ENCODE measurements at regions not wholly inside any gene's neighbourhood (a gene's known extent, or its start where the extent isn't known, plus 50 kb on each side); places are given as distances from the start of the nearest gene placed in this dataset.

DNA sequence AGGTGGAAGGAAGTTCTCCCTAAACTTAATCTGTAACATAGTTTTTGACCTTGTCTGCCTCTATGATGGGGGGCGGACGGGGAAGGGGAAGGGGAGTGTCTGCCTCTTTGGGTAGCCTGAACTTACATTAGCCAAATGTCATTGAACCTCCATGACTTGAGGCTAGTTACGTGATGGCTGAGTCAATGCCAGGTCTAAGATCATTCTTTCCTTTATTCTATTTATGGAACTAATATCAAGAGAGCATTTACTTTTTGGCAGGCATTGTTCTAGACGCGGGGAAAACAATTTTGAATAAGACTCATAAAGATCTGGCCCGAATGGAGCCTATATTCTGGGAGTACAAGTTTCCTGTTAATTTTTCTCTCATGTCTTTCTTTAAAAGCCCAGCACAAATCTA is 340.7 kb upstream of the C2CD4B start:
- POLR2A ChIA-PET = no interaction called here
- Mint-ChIP-seq H3K36me3 (ENCODE audit: insufficient read depth, unreplicated experiment) (no peaks in the 10 kb centered on the region), H3K4me3 (ENCODE audit: unreplicated experiment) (no peak overlapping the region), H3K27me3 (ENCODE audit: insufficient read depth, unreplicated experiment) (no peaks in the 10 kb centered on the region), H3K9me3 (ENCODE audit: unreplicated experiment) (no peaks in the 10 kb centered on the region), H3K27ac (ENCODE audit: low read depth, unreplicated experiment) (no peak overlapping the region), H3K4me1 (ENCODE audit: insufficient read depth, unreplicated experiment) (peaks cover 15% of the 10 kb centered on the region)
- CTCF ChIA-PET = no interaction called here
- intact Hi-C loops (cut with micrococcal nuclease) = no loop called here
- BruUV-seq (replicated peaks) = no TSS peak
- TF ChIP-seq, protein P1, sequence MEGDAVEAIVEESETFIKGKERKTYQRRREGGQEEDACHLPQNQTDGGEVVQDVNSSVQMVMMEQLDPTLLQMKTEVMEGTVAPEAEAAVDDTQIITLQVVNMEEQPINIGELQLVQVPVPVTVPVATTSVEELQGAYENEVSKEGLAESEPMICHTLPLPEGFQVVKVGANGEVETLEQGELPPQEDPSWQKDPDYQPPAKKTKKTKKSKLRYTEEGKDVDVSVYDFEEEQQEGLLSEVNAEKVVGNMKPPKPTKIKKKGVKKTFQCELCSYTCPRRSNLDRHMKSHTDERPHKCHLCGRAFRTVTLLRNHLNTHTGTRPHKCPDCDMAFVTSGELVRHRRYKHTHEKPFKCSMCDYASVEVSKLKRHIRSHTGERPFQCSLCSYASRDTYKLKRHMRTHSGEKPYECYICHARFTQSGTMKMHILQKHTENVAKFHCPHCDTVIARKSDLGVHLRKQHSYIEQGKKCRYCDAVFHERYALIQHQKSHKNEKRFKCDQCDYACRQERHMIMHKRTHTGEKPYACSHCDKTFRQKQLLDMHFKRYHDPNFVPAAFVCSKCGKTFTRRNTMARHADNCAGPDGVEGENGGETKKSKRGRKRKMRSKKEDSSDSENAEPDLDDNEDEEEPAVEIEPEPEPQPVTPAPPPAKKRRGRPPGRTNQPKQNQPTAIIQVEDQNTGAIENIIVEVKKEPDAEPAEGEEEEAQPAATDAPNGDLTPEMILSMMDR (IDR thresholded peaks at IDR 0.05; ENCODE audit: unreplicated experiment) = no peak
- no peak for DNase-seq (ENCODE audit: unreplicated experiment)

DNA sequence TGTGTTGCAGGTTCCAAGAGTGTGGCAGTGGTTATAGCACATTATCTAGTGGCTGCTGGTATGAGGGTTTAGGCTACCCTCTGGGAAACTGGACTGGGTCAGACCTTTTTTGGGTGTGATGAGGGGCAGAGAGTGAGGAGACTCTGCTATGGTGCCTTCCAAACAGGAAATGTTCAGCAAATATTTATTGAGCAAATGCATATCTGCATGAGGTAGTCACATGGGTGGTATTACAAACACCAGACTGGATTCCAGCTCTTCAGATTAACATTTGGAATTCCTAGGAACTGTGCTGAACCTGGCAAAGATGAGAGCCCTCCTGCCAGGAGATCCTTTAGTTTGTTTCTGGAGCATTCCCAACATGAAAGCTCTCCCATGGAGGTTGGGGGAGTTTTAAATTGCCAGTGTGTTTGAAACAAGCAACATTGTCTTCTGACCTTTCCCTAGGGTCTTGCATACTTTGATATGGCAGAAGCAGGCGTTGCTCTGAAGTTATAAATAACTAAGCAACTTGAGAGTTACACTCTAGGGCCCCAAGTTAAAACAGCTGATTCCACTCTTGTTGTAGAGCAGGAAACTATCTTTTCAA is 341.2 kb upstream of the C2CD4B start:
- Mint-ChIP-seq H3K9me3 (ENCODE audit: unreplicated experiment) (no peaks in the 10 kb centered on the region), H3K4me3 (ENCODE audit: unreplicated experiment) (no peak overlapping the region), H3K36me3 (ENCODE audit: insufficient read depth, unreplicated experiment) (no peaks in the 10 kb centered on the region), H3K4me1 (ENCODE audit: insufficient read depth, unreplicated experiment) (peaks cover 15% of the 10 kb centered on the region), H3K27me3 (ENCODE audit: insufficient read depth, unreplicated experiment) (no peaks in the 10 kb centered on the region), H3K27ac (ENCODE audit: low read depth, unreplicated experiment) (no peak overlapping the region)
- POLR2A ChIA-PET = no interaction called here
- peak; percentile 2 for DNase-seq (ENCODE audit: unreplicated experiment)
- no TSS peak for BruUV-seq (replicated peaks)
- CTCF ChIA-PET = no interaction called here
- intact Hi-C loops (cut with micrococcal nuclease) = no loop called here
- TF ChIP-seq, protein P1 (IDR thresholded peaks at IDR 0.05; ENCODE audit: unreplicated experiment) = no peak

DNA sequence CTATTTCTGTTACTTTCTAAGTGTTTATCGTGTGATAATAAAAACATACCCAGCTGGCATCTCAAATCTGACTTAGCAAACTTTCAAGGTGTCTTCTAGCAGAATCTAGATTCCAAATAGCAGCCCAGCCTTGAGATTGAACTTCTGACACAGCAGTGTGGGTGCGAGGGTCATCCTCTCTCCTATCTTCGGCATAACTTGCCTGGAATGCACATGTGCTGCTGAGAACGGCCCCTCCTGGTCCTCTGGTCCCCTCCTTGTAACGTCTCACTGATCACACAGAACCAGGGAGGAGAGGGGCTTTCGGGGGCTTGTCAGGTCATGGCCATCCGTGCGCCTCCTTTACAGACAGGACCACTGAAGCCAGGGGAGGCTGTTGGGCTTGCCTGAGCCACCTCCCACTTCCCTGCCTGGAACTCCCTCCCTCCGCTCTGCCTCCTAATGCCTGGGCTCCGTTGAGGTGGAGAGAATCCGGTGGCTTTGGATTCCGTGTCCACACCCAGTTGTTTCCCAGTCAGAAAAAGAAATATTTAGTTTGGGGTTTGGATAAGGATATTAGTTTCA is 344.4 kb upstream of the C2CD4B start:
- CTCF ChIA-PET = no interaction called here

DNA sequence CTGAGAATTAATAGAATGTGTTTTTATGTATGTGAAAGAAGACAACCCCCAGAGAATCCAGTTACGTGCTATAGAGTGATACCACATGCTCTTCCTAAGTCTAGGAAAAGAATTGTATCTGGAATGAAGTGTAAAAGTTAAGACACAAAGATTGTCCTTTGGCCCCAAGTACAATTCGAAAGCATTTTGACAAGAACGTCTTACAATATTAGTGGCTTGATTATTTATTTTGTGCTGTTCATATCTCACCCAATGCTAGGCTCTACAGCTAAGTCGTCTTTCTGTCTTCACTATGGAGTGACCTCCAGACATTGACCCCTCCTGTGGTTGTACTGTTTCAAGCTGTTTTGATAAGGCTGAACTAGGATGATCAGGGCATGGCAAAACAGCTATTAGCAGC is 345.7 kb upstream of the C2CD4B start:
- DNase-seq (ENCODE audit: unreplicated experiment) = no peak
- TF ChIP-seq, protein P1 (IDR thresholded peaks at IDR 0.05; ENCODE audit: unreplicated experiment) = no peak
- H3K36me3 Mint-ChIP-seq (ENCODE audit: insufficient read depth, unreplicated experiment) = no peaks in the 10 kb centered on the region
- peaks cover 8% of the 10 kb centered on the region for H3K4me1 Mint-ChIP-seq (ENCODE audit: insufficient read depth, unreplicated experiment)
- H3K27ac Mint-ChIP-seq (ENCODE audit: low read depth, unreplicated experiment) = no peak overlapping the region
- BruUV-seq (replicated peaks) = no TSS peak
- no peak overlapping the region for H3K4me3 Mint-ChIP-seq (ENCODE audit: unreplicated experiment)
- no peaks in the 10 kb centered on the region for H3K27me3 Mint-ChIP-seq (ENCODE audit: insufficient read depth, unreplicated experiment)
- CTCF ChIA-PET = interaction anchor here (1.0 kb wide), 1 partner anchor 232 kb away, joined by 3 read pairs; no protein-coding TSS in a partner anchor
- intact Hi-C loops (cut with micrococcal nuclease) = no loop called here
- POLR2A ChIA-PET = no interaction called here
- H3K9me3 Mint-ChIP-seq (ENCODE audit: unreplicated experiment) = no peaks in the 10 kb centered on the region

More for the DNA sequence above, 344.4 kb upstream of the C2CD4B start:
- H3K9me3 Mint-ChIP-seq (ENCODE audit: unreplicated experiment) = no peaks in the 10 kb centered on the region
- no peak for DNase-seq (ENCODE audit: unreplicated experiment)
- BruUV-seq (replicated peaks) = no TSS peak
- TF ChIP-seq, protein P1 (IDR thresholded peaks at IDR 0.05; ENCODE audit: unreplicated experiment) = no peak
- H3K27ac Mint-ChIP-seq (ENCODE audit: low read depth, unreplicated experiment) = no peak overlapping the region
- POLR2A ChIA-PET = interaction anchor here (1.4 kb wide), 1 partner anchor 8 kb away, joined by 3 read pairs; no protein-coding TSS in a partner anchor
- H3K4me3 Mint-ChIP-seq (ENCODE audit: unreplicated experiment) = no peak overlapping the region
- intact Hi-C loops (cut with micrococcal nuclease) = no loop called here
- H3K36me3 Mint-ChIP-seq (ENCODE audit: insufficient read depth, unreplicated experiment) = no peaks in the 10 kb centered on the region
- no peaks in the 10 kb centered on the region for H3K27me3 Mint-ChIP-seq (ENCODE audit: insufficient read depth, unreplicated experiment)
- H3K4me1 Mint-ChIP-seq (ENCODE audit: insufficient read depth, unreplicated experiment) = peaks cover 10% of the 10 kb centered on the region
